ENCODE measurements at regions not wholly inside any gene's neighbourhood (a gene's known extent, or its start where the extent isn't known, plus 50 kb on each side); places are given as distances from the start of the nearest gene placed in this dataset.

- TF ChIP-seq CTCF (conservative IDR thresholded peaks at IDR 0.05; ENCODE audit: low read depth, low read length) (no peak), ELK1 (IDR thresholded peaks at IDR 0.05; ENCODE audit: borderline replicate concordance, low read depth, low read length) (no peak), POLR2A (IDR thresholded peaks at IDR 0.05; ENCODE audit: low read depth, low read length) (no peak), CEBPB (IDR thresholded peaks at IDR 0.05; ENCODE audit: low read depth, low read length) (no peak)
Observed at GRCh38 chr5:9895302-9895645, 265.1 kb upstream of the TAS2R1 start.

All from IMR-90 (cell line).